H9 (cell line): ENCODE measurements at regions not wholly inside any gene's neighbourhood (a gene's known extent, or its start where the extent isn't known, plus 50 kb on each side); places are given as distances from the start of the nearest gene placed in this dataset.

Source experiments
- DNase-seq: peaks from one replicate; pipeline ENCODE4 v3.0.0-alpha.2; 2017
- H2AFZ ChIP-seq: one replicate; pipeline ENCODE4 v1.6.1; 2013; ENCODE audit warnings: mild to moderate bottlenecking, low read length, control low read depth, moderate library complexity
- H2AK5ac ChIP-seq: 2 replicates; pipeline ENCODE4 v1.6.1; 2013; ENCODE audit warnings: low read length, control low read depth, mixed read lengths; ENCODE audit not compliant: insufficient read length
- H2BK120ac ChIP-seq: one replicate; pipeline ENCODE4 v1.6.1; 2013; ENCODE audit warnings: low read depth, mild to moderate bottlenecking, low read length, control low read depth, inconsistent platforms; ENCODE audit not compliant: poor library complexity, severe bottlenecking
- H2BK12ac ChIP-seq: 2 replicates; pipeline ENCODE4 v1.6.1; 2013; ENCODE audit warnings: low read length, control low read depth, mixed read lengths, low read depth; ENCODE audit not compliant: insufficient read length
- H2BK15ac ChIP-seq: 2 replicates; pipeline ENCODE4 v1.6.1; 2013; ENCODE audit warnings: low read depth, low read length, control low read depth
- H2BK20ac ChIP-seq: one replicate; pipeline ENCODE4 v1.6.1; 2013; ENCODE audit warnings: low read depth, mild to moderate bottlenecking, low read length, control low read depth, inconsistent platforms; ENCODE audit not compliant: poor library complexity, severe bottlenecking
- H2BK5ac ChIP-seq: 2 replicates; pipeline ENCODE4 v1.6.1; 2013; ENCODE audit warnings: low read length, control low read depth, mixed read lengths; ENCODE audit not compliant: insufficient read length
- H3K14ac ChIP-seq: 2 replicates; pipeline ENCODE4 v1.6.1; 2013; ENCODE audit warnings: low read length, control low read depth; ENCODE audit not compliant: insufficient read depth
- H3K18ac ChIP-seq: 2 replicates; pipeline ENCODE4 v1.6.1; 2013; ENCODE audit warnings: low read depth, mild to moderate bottlenecking, mixed read lengths, low read length, control low read depth; ENCODE audit not compliant: insufficient read length
- H3K23ac ChIP-seq: 2 replicates; pipeline ENCODE4 v1.6.1; 2013; ENCODE audit warnings: low read length, control low read depth, mixed read lengths, low read depth; ENCODE audit not compliant: insufficient read length
- H3K23me2 ChIP-seq: 2 replicates; pipeline ENCODE4 v1.6.1; 2013; ENCODE audit warnings: low read depth, mild to moderate bottlenecking, mixed read lengths, low read length, control low read depth; ENCODE audit not compliant: insufficient read length, poor library complexity, severe bottlenecking
- H3K27ac ChIP-seq: 2 replicates; pipeline ENCODE4 v1.5.1; 2013; ENCODE audit warnings: low read length, control low read depth, mixed read lengths, low read depth; ENCODE audit not compliant: insufficient read length
- H3K27me3 ChIP-seq: 2 replicates; pipeline ENCODE4 v1.6.1; 2013; ENCODE audit warnings: low read length, control low read depth, inconsistent platforms; ENCODE audit not compliant: insufficient read depth
- H3K4ac ChIP-seq: 2 replicates; pipeline ENCODE4 v1.6.1; 2013; ENCODE audit warnings: low read depth, mild to moderate bottlenecking, control low read depth, inconsistent platforms, low read length, moderate library complexity
- H3K4me1 ChIP-seq: 2 replicates; pipeline ENCODE4 v1.6.1; 2013; ENCODE audit warnings: low read length, control low read depth, inconsistent platforms; ENCODE audit not compliant: insufficient read depth
- H3K4me2 ChIP-seq: 2 replicates; pipeline ENCODE4 v1.6.1; 2013; ENCODE audit warnings: low read length, control low read depth, mixed read lengths; ENCODE audit not compliant: insufficient read length, insufficient read depth
- H3K56ac ChIP-seq: 2 replicates; pipeline ENCODE4 v1.6.1; 2013; ENCODE audit warnings: low read depth, mild to moderate bottlenecking, mixed read lengths, low read length, control low read depth; ENCODE audit not compliant: insufficient read length
- H3K79me1 ChIP-seq: 2 replicates; pipeline ENCODE4 v1.6.1; 2013; ENCODE audit warnings: low read depth, mild to moderate bottlenecking, moderate library complexity, low read length, control low read depth, inconsistent platforms; ENCODE audit not compliant: insufficient read depth, poor library complexity, severe bottlenecking
- H3K79me2 ChIP-seq: 2 replicates; pipeline ENCODE4 v1.6.1; 2013; ENCODE audit warnings: low read length, control low read depth, inconsistent platforms; ENCODE audit not compliant: insufficient read depth
- H3K9ac ChIP-seq: 2 replicates; pipeline ENCODE4 v1.6.1; 2013; ENCODE audit warnings: low read length, control low read depth, mixed read lengths; ENCODE audit not compliant: insufficient read length; ENCODE audit errors: extremely low read depth
- H3K9me3 ChIP-seq: one replicate; pipeline ENCODE4 v1.6.1; 2013; ENCODE audit warnings: low read depth, low read length, inconsistent platforms; ENCODE audit not compliant: control insufficient read depth
- H3T11ph ChIP-seq: one replicate; pipeline ENCODE4 v1.6.1; 2013; ENCODE audit warnings: mild to moderate bottlenecking, low read length, control low read depth, inconsistent platforms
- H4K20me1 ChIP-seq: one replicate; pipeline ENCODE4 v1.6.1; 2013; ENCODE audit not compliant: control insufficient read depth, insufficient read length, insufficient read depth
- H4K5ac ChIP-seq: 2 replicates; pipeline ENCODE4 v1.6.1; 2013; ENCODE audit warnings: low read depth, mild to moderate bottlenecking, mixed read lengths, low read length, control low read depth; ENCODE audit not compliant: insufficient read length
- H4K8ac ChIP-seq: replicated peaks from 2 replicates; pipeline ENCODE4 v1.6.1; 2013; ENCODE audit warnings: low read length, control low read depth, mixed read lengths, low read depth; ENCODE audit not compliant: insufficient read length
- H4K91ac ChIP-seq: 2 replicates; pipeline ENCODE4 v1.6.1; 2013; ENCODE audit warnings: low read depth, mild to moderate bottlenecking, moderate library complexity, mixed read lengths, low read length, control low read depth; ENCODE audit not compliant: insufficient read length
- H3K27ac Mint-ChIP-seq, 3 experiments: 2 replicates in 2 of 3; 3 replicates in 1 of 3; pipeline ENCODE4 v1.8.0; 2020 to 2021; ENCODE audit warnings: mixed read lengths in 3 of 3, mild to moderate bottlenecking in 1 of 3, moderate library complexity in 1 of 3
- H3K27me3 Mint-ChIP-seq: 2 replicates; pipeline ENCODE4 v1.8.0; 2021; ENCODE audit warnings: low read depth, mild to moderate bottlenecking, moderate library complexity, mixed read lengths
- H3K36me3 Mint-ChIP-seq, 3 experiments: 2 replicates in 2 of 3; 3 replicates in 1 of 3; pipeline ENCODE4 v1.8.0; 2020 to 2021; ENCODE audit warnings: low read depth in 3 of 3, mixed read lengths in 3 of 3; ENCODE audit not compliant: insufficient read depth in 1 of 3
- H3K4me1 Mint-ChIP-seq, 2 experiments: 2 replicates each; pipeline ENCODE4 v1.8.0; 2020; ENCODE audit warnings: mixed read lengths in 2 of 2
- H3K4me3 Mint-ChIP-seq, 2 experiments: 2 replicates in 1 of 2; 3 replicates in 1 of 2; pipeline ENCODE4 v1.8.0; 2020 to 2021; ENCODE audit warnings: mild to moderate bottlenecking in 2 of 2, mixed read lengths in 2 of 2, moderate library complexity in 1 of 2
- H3K9me3 Mint-ChIP-seq, 2 experiments: 2 replicates in 1 of 2; 3 replicates in 1 of 2; pipeline ENCODE4 v1.8.0; 2020; ENCODE audit warnings: mild to moderate bottlenecking in 2 of 2, mixed read lengths in 2 of 2, moderate library complexity in 1 of 2
- WGBS: extraction: QIAGEN DNeasy Blood & Tissue Kit; methylation state at CpG from one replicate; pipeline ENCODE4 v1.1.7; 2013; ENCODE audit warnings: missing lambda C conversion rate, low lambda C conversion rate, mixed read lengths; ENCODE audit not compliant: insufficient read length; ENCODE audit errors: extremely low coverage; 5-methylcytosine and 5-hydroxymethylcytosine counted together
- TF ChIP-seq, protein P1 (sequence below): fragments of 200-600 bp; sonication (generic); conservative IDR thresholded peaks from 3 replicates; pipeline ENCODE4 v1.8.0; 2021; ENCODE audit warnings: antibody characterized with exemption, mild to moderate bottlenecking

DNA sequence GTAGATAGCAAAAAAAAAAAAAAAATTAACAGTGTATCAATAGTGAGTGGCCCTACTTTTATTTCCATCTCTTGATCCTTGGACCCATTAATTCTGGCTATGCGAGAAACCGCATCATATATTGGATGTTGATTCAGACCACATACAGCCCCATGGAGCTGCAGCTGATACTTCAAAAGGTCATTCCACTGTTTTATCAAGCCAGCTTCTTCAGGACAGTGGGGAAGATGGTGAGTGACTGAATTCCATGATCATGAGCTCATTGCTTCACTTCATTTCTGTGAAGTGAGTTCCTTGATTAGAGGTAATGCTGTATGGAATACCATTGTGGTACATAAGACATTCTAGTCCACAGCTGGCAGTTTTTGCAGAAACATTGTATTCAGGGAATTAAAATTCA, 222.9 kb upstream of the MEF2C start:
- H3K9ac ChIP-seq, result no peak overlapping the region
- no peak overlapping the region for H3T11ph ChIP-seq
- H3K4ac ChIP-seq, result no peak overlapping the region
- H3K4me2 ChIP-seq, result no peak overlapping the region
- H3K23ac ChIP-seq, result no peak overlapping the region
- no peaks in the 10 kb centered on the region for H4K20me1 ChIP-seq
- TF ChIP-seq, protein P1, sequence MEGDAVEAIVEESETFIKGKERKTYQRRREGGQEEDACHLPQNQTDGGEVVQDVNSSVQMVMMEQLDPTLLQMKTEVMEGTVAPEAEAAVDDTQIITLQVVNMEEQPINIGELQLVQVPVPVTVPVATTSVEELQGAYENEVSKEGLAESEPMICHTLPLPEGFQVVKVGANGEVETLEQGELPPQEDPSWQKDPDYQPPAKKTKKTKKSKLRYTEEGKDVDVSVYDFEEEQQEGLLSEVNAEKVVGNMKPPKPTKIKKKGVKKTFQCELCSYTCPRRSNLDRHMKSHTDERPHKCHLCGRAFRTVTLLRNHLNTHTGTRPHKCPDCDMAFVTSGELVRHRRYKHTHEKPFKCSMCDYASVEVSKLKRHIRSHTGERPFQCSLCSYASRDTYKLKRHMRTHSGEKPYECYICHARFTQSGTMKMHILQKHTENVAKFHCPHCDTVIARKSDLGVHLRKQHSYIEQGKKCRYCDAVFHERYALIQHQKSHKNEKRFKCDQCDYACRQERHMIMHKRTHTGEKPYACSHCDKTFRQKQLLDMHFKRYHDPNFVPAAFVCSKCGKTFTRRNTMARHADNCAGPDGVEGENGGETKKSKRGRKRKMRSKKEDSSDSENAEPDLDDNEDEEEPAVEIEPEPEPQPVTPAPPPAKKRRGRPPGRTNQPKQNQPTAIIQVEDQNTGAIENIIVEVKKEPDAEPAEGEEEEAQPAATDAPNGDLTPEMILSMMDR, result no peak
- no peaks in the 10 kb centered on the region for H3K9me3 ChIP-seq
- Mint-ChIP-seq H3K27ac (no peak overlapping the region), H3K4me1 (no peaks in the 10 kb centered on the region), H3K9me3 (no peaks in the 10 kb centered on the region), H3K36me3 (no peaks in the 10 kb centered on the region), H3K4me3 (no peak overlapping the region), H3K27me3 (no peaks in the 10 kb centered on the region)
- no peaks in the 10 kb centered on the region for H3K79me1 ChIP-seq
- no peaks in the 10 kb centered on the region for H3K23me2 ChIP-seq
- H4K91ac ChIP-seq, result no peak overlapping the region
- H2BK12ac ChIP-seq, result no peak overlapping the region
- H3K27ac ChIP-seq, result no peak overlapping the region
- no peaks in the 10 kb centered on the region for H3K27me3 ChIP-seq
- H3K18ac ChIP-seq, result no peak overlapping the region
- H2AFZ ChIP-seq, result no peak overlapping the region
- no peak for DNase-seq
- H2AK5ac ChIP-seq, result no peak overlapping the region
- no peaks in the 10 kb centered on the region for H3K79me2 ChIP-seq
- H3K14ac ChIP-seq, result no peak overlapping the region
- no peak overlapping the region for H2BK15ac ChIP-seq
- no peak overlapping the region for H4K8ac ChIP-seq
- no peaks in the 10 kb centered on the region for H3K4me1 ChIP-seq
- no CpG with 5 or more reads among the region's 2 CpGs for WGBS
- no peak overlapping the region for H2BK120ac ChIP-seq
- H2BK20ac ChIP-seq, result no peak overlapping the region
- H3K56ac ChIP-seq, result no peak overlapping the region
- no peak overlapping the region for H4K5ac ChIP-seq
- no peak overlapping the region for H2BK5ac ChIP-seq
